Endometrial microvascular endothelial cells (primary cell): ENCODE measurements at regions not wholly inside any gene's neighbourhood (a gene's known extent, or its start where the extent isn't known, plus 50 kb on each side); places are given as distances from the start of the nearest gene placed in this dataset.
"Not testable (repeated sequence)": the region's sequence is repeated elsewhere in the genome, so short reads cannot be mapped to it uniquely, and the experiment has no call there.

Experiments used
- in situ Hi-C: cut with HindIII; loops from 2 replicates; pipeline ENCODE4 v1.10.0; 2017; ENCODE audit warnings: low sequenced_read_pairs, low pct_unique_long_range_greater_than_20kb; ENCODE audit errors: inconsistent ontology term

DNA sequence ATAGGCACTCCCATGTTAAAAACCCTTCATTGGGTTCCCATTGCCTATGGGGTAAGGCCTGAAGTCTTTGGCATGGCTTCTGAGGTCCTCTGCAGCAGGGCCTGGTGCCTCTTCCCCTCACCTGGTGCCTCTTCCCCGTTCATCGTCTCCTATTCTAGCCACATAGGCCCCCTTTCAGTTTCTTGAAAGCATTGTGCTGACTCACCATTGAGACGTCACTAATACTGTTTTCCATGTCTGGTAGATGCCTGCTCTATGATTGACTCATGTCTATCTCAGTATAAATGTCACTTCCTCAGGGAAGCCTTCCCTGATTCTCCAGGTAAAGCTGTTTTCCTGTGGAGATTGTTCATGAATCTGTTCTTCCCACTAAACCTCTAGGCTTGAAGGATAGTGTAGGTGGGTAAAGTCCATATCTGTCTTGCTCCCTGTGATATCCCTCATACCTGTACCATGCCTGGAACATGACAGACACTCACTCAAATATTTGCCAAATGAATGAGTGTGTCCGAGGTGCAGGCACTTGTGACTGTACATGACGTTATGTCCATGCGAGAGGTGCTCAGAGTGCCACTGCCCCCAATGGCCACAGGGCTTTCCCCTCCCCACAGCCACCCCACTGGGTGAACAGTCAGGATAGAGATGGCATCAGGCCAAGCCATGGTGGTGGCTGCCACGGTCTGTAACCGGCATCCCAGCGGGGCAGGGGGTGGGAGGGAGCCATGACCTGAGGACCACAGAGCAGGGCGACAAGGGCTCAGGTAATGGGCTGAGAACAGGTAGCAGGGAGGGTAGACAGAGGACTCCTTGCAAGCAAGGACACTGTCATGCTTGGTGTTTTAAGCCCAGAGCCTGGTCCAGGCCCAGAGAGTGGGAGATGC, 85.2 kb upstream of the FAM20A start:
- in situ Hi-C loops, result no loop called here

DNA sequence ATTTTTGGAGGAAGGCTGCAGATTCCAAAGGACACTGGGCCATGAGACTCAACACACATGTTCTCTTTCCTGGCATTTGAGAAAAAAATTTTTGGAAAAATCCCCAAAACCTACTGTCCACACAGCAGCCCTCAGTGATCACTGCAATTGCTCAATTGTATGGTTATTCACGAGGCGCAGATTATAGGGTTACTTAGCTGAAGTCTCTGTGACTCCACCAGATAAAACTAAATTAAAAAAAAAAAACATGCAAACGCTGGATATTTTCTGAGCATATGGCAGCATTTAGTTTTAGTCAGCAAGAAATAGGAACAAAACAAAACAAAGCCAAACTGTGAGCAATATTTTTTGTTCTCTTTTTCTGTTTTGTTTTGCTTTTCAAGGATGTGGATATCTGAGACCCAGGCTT, 83.8 kb upstream of the FAM20A start:
- in situ Hi-C loops, result no loop called here

DNA sequence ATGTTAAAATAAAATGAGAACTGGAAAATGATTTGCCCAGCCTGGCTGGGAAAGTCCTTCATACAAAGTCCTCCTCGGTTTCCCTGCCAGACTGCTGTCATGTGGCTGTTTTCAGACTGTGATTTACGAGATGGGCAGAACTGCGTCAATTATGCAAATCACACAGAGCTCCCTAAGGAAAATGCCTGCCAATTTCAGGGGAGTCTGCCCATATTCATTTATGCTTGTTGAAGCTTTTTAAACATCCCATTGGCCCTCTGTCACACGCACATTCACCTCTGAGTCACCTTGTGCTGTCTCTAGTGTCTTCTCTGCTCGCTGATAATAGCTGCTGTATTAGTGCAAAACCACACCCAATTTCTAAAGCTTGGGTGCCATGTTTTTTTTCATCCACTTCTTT, 81.7 kb upstream of the FAM20A start:
- in situ Hi-C loops, result no loop called here

- in situ Hi-C loops, result no loop called here
Observed at GRCh38 chr17:68679882-68680281, 78.7 kb upstream of the FAM20A start.

DNA sequence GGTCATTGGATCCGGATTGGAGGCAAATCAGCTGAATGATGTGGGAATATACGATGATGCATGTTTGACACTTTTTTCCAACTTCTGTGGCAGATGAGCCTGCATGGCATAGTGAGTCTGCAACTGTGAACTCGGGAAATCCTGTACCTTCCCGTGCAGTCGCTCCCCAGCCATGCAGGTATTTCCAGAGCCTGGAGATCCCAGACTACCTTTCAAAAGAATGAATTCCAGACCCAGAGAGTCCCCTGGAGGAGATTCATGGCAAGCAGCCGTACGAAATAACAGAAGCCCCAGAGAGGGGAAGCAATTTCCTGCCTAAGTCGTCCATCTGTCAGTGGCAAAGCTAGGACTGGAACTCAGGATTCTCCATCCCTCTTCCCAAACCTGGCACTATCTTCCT, 75.7 kb upstream of the FAM20A start:
- in situ Hi-C loops, result no loop called here

DNA sequence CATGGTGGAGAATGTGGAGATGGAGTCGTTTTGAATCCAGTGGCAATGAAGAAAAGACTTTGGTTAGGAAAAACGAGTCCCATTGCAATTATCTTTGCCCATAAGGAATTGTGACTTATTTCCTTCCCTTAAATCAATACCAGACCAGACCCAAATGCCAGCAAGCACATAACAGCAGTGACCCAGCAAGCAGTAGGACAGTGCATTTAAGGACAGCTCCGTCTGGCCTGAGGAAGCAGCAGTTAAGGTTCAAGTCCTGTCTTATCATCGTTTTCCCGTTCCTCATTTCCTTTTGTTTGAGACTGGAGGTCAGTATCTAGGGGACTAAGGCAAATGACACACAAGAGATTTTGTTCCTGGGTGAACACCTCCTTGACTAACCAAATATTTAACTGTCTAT, 74.6 kb upstream of the FAM20A start:
- in situ Hi-C loops, result no loop called here

GRCh38 chr17:68674029-68674925, 73.1 kb upstream of the FAM20A start:
- in situ Hi-C loops, result no loop called here

DNA sequence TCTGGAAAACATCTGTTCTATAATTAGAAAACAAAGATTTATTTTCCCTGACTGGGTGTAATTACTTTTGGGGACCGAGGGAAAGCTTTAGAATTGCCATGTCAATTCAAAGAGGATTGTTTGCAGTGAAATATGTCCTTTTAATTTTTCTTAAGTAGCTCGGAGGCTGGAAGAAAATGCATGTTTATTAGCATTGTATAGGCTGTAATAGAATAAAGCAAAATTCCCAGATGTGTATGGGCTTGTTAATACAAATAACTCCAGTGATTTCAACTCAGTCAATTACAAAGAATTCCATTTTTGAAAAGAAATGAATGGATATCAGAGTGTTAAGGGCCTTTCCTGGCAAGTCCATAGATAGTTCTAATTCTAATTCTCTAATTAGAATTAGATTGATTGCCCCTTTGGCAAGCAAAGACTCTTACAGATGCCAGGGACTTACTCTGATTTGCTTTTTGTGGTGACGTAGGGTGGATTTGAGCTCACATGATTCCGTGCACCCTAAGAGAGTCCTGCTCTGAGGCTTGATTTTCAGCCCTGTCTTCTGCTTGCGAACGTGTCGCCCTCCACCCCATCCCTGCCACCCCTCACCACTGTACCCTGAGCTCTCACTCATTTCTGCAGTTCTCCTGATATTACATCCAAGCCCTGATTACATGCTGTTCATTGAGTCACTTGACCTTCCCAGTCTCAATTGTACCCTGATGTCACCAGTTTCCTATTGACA, 70.0 kb upstream of the FAM20A start:
- in situ Hi-C loops, result no loop called here

DNA sequence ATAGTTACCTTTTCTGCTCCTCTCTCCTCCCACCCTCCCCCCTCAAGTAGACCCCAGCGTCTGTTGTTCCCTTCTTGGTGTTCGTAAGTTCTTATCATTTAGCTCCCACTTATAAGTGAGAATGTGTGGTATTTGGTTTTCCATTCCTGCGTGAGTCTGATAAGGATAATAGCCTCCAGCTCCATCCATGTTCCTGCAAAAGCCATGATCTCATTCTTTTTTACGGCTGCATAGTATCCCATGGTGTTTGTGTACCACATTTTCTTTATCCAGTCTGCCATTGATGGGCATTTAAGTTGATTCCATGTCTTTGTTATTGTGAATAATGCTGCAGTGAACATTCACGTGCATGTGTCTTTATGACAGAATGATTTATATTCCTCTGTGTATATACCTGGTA, 65.3 kb upstream of the FAM20A start:
- in situ Hi-C loops, result not testable (repeated sequence)

DNA sequence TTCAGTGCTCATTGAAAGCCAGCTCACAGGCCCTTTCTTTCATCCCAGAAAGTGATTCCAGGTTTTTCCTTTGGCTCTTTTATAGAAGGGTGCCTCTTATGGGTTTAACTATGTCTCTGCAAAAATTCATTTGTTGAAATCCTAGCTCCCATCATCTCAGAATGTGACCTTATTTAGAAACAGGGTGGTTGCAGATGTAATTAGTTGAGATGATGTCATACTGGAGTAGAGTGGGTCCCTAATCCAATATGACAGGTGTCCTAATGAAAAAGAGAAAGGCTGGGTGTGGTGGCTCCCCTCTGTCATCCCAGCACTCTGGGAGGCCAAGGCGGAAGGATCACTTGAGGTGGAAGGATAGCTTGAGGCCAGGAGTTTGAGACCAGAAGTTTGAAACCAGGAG, 64.2 kb upstream of the FAM20A start:
- in situ Hi-C loops, result no loop called here

DNA sequence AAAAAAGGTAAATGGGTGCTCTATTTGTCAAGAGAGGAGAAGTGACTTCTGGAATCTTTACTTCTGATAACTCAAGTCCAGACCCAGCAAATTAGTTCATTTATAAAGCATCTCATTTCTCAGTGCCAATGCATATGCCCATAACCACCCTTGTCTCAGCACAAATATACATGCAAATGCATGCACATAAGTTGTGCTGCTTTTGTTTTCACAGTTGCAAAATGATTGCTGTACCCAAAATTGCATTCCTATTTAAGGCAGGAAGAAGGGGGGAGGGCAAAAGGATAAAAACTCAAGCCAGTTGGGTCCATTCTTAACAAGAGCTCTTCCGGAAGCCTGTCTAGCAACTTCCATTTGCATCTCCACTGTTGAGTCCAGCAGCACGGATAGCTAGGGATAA, 61.3 kb upstream of the FAM20A start:
- in situ Hi-C loops, result no loop called here

DNA sequence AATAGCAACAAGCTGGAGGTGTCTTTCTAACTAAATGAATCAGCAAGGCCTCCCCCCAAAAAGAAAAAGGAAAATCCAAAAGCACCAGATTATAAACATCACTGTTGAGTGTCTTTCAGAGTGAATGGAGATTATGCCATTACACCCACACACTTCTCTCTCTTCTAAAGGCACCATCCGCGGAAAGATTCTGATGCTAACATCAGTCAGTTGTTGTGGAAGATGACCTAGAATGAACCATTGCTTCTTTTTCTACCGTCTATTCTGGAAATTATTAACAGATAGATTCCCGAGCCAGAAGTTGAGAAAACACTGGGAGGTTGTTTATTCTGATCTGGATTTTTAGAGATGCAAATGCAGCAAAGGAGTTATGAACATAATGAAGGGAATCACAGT, 60.9 kb upstream of the FAM20A start:
- in situ Hi-C loops, result no loop called here

GRCh38 chr17:68661265-68662036, 60.3 kb upstream of the FAM20A start:
- in situ Hi-C loops, result no loop called here

DNA sequence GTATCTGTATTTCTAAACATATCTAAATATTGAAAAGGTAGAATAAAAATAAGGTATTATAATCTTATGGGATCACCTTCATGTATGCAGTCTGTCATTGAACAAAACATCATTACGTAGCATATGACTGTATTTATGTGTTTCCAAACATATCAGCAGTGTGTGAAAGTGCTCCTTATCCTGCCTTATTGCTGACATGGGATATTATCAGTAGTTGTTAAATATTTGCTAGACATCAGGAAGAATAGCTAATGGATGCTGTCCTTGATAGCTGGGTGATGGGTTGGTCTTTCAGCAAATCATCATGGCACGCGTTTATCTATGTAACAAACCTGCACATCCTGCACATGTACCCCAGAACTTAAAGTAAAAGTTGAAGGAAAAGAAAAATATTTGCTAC, 59.1 kb upstream of the FAM20A start:
- in situ Hi-C loops, result no loop called here

- in situ Hi-C loops, result no loop called here
Observed at GRCh38 chr17:68658999-68659780, 58.0 kb upstream of the FAM20A start.

DNA sequence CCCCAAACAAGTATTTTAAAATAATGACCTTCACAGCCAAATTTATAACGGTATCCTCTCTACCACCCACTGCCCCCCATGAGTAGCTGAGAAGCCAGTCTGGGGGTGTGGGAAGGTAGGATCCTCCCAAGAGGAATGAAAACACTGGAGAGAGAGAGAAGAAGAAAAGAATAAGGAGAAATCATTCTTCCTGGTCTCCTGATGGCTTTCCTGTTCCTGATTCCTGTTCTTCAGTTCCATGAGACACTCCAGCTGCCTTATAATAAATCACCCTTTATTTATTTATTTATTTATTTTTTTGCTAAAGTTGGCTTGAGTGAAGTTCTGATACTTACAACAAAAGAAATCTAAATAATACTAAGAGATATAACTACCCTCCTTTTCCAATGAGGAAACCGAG, 56.4 kb upstream of the FAM20A start:
- in situ Hi-C loops, result no loop called here

DNA sequence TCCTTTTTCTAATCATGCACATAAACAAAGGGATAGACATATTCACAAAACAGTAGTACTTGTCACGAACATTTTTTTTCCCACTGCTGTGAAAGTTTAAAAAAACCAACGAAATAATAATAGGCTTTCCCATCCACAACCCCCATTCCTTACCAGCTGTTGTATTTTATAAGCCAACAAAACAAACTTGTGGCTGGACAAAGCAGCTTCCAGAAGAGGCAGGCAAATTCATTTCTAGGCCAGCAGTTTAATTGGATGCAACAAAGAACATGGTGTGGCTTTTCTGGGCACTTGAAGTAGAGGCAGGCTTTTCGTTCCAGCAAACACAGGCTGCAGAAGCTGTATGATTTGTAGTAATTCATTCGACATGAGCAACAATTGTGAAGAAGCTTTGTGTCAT, 56.0 kb upstream of the FAM20A start:
- in situ Hi-C loops, result no loop called here

DNA sequence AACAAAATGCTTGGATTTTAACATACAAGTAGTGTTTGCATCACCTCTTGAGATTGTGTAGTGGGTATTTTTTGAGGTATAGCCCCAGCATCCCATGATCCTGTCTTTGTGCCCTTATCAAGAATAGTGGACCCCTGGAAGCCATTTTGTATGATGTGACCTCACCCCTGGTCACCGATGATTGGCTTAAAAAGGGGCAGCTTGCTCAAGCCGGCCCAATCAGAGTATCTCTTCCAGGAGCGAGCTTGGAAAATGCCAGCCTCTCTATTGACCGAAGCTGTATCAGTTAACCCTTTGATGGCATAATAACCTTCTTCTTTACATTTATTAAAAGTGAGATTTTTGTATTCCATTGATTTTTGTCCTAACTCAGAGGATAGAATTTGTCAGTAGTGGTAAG, 55.5 kb upstream of the FAM20A start:
- in situ Hi-C loops, result no loop called here
